HG03103 (cell line): ENCODE measurements at regions not wholly inside any gene's neighbourhood (a gene's known extent, or its start where the extent isn't known, plus 50 kb on each side); places are given as distances from the start of the nearest gene placed in this dataset.
A peak's percentile ranks its signal among the peaks of the same experiment; 100 is the strongest.
"Not testable (repeated sequence)": the region's sequence is repeated elsewhere in the genome, so short reads cannot be mapped to it uniquely, and the experiment has no call there.

Experiments
- ATAC-seq: cut with Tn5 transposase; IDR thresholded peaks from one replicate; pipeline ENCODE4 v1.9.1; 2021; ENCODE audit warnings: low read depth; ENCODE audit not compliant: unreplicated experiment

DNA sequence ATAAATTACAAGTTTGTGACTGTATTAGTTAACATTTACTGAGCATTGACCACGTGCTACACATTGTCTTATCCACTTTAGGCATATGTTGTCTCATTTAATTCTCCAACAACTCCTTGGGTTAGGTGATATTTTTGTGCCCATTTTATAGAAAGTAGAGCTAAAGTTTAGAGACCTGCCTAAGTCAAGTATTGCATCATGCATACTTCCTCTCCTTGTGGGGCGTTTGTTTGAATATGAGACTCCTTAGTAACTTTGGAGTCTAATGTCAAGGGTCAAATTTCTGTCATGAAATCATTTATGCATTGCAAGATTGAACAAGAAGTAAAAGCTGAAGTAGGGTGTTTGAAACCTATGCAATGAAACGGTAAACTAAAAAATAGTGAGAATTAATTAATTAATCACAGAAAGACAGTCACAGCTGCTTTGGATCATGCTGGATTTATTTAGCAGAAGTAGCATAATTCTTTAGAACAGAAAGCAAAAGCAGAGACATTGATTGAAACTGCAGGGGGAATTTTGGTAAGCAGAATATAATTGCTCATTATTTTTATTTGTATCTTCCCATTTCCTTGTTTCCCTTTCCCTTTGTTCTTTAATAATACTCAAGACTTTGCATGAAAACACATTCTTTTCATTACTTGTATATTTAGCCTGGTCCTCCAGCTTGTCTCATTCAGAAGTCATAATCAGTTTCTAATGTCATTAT, 1374.4 kb upstream of the GJE1 start:
- ATAC-seq = no peak

DNA sequence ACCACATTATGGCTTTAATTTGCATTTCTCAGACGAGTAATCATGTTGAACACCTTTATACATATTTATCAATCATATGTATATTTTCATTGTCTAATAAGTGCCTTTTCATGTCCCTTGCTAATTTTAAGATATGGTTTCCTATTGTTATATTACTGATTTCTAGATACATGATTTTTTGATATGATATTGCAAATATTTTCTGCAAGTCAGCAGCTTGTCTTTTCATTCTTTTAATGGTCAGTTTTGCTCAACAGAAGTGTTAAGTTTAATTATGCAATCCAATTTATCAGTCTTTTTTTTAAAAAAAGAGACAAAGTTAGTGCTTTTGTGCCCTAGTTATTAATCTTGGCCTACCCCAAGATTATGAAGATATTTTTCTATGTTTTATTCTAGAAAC, 1377.8 kb upstream of the CITED2 start:
- no peak for ATAC-seq

DNA sequence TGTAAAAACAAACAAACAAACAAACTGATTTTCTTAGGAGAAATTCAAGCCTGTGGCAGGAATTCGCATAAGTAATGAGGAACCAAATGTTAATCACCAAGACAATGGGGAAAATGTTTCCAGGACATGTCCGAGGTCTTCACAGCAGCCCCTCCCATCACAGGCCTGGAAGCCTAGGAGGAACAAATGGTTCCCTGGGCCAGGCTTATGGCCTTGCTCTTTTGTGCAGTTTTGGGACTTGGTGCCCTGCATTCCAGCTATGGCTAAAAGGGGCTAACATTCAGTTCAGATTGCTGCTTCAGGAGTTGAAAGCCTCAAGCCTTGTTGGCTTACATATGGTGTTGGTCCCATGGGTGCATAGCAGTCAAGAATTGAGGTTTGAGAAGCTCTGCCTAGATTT, 1372.7 kb upstream of the CITED2 start:
- no peak for ATAC-seq

DNA sequence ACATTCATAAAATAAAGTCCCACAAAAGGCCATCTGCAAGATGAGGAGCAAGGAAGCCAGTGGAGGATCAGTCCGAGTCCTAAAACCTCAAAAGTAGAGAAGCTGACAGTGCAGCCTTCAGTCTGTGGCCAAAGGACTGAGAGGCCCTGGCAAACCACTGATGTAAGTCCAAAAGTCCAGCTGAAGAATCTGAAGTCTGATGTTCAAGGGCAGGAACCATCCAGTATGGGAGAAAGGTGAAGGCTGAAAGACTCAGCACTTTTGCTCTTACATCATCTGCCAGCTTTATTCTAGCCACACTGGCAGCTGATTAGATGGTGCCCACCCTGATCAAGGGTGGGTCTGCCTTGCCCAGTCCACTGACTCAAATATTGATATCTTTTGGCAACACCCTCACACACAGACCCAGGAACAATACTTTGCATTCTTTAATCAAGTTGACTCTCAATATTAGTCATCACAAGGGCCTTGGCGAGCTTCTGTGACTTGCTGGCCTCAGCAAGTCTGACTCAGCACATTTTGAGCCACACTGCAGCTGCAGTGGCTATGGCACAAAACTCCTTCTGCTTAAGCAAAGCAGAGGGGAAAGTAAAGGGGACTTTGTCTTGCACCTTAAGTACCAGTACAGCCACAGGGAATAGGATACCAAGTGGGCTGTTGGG, 1370.3 kb upstream of the CITED2 start:
- ATAC-seq = peak; percentile 90

DNA sequence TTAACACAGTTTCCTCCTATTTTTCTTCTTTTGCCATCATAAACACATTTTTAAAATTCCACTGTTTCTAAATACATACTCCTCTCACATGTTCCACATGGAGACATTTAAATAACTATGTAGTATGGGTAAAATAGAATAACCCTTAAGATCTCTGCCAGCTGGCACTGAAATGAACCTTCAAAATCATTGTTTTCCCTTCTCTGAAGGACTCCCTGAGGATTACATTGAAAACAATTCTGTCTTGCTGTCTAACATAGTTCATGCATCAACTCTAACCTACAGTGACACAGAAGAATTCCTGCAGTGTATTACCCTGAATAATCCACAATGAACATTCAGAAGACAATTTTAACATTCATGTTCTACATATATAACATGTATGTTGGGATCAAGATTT, 1361.8 kb upstream of the CITED2 start:
- no peak for ATAC-seq

DNA sequence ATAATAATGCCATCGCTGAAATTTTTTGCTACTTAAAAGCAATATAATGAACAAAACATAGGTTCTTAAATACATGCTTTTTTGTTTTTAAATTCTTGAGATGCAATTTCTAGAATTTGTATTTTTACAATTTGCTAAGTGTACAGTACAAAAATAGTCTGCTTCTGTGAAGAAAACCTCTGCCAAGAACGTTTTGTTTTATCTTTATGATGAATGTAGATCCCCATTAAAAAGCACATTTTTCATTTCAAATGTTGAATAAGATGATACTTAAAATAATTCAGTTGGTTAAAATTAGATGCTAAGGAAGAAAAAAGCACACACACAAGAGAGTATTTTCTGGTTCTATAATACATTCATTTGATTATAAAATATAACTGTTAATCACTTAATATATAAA, 1358.5 kb upstream of the CITED2 start:
- no peak for ATAC-seq

DNA sequence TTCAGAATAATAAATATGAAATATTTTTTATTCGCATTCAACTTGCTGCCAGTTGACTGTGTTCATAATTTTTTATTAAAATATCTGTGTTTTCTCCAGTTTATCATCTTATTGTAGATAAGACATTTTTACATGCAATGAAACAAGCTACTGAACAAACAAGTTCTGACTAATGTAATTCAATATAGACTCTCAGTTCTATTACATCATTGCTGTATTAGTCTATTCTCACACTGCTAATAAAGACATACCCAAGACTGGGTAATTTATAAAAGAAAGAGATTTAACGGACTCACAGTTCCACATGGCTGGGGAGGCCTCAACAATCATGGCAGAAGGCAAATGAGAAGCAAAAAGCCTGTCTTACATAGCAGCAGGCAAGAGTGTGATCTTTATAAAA, 1357.7 kb upstream of the CITED2 start:
- no peak for ATAC-seq

DNA sequence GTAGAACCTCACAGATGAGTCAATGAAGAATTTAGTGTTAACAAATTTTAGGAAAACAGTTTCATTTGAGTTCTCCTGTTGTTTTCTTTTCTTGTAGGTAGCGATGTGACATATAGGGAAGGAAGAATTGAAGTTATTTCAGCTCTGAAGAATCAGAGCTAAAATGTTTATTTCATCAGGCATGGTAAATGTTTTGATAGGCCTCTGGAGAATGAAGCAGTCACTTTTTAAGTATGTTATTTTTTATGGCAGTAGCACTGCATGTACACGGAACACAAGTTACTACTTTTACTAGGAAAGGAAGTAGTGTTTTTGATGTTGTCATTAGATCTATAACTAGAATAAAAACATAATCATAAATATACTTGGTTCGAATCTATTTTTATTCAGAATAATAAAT, 1357.3 kb upstream of the CITED2 start:
- ATAC-seq = no peak

DNA sequence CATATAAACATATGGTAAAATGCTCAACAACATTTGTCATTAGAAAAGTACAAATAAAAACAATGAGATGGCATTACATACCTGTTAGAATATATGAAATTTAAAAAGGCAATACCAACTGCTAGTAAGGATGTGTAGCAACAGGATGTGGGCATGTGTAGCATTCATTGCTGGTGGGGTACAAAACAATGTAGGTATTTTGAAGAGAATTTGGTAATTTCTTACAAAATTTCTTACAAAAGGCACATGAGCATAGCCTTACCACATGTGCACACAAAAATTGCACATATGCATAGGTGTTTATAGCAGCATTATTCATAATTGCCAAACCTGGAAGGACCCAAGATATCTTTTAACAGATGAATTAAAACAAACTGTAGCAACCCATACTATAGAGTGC, 1355.1 kb upstream of the CITED2 start:
- ATAC-seq = no peak

DNA sequence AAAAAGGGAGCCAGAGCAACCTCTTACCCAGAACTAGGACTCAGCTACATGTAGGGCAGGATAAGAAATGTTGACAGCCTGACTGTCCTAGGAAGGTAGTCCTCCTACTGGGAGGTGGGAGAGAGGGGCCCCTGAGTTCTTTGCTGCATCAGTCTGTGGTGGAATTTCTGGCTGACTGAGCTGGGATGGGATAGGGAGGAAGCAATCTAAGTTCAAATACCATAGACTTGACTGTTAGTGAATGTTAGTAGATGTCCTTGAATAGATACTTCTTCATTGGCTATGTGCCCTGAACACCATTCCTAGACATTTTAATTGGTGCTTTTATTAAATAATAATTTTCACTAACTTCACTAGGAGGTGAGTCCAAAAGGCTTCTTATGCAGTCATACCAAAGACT, 1343.6 kb upstream of the CITED2 start:
- ATAC-seq = no peak

DNA sequence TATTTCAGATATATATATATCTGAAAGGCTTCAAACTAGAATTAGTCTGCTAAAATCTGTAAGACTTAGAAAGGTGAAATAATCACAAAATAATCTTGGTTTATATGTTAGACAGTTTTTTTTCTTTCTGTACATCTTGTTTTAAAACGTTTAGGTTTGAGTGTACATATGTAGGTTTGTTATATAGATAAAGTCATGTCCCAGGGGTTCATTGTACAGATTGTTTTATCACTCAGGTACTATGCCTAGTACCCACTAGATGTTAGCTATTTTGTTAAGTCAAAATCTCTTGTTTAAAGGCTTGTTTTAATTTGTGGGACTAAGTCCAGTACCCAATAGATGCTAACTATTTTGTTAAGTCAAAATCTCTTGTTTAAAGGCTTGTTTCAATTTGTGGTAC, 1339.0 kb upstream of the CITED2 start:
- no peak for ATAC-seq

DNA sequence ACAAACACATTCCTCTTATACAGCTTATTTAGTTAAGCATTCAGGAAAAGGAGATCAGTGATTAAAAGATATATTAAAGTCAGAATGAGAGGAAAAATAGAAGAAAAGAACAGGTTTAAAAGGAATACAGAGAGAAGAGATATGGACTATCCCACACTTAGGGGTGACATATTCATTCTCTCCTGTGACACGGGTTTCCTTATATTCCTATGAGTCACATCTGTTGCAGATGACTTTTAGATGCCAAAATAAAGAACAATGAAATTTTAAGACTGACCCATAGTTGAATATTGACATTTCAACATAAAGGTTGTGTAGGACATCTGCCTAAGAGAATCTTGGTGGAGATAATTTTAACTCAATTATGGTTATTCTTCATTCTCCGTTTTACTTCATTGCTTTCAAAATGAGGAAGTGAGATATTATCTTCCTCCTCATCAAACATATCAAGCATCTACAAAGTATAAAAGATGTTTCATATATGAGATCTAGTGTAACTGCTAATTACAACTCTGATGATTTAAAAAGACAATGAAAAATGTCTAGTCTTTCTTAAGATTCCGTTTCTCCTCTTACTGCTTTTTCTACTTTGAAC, 1336.7 kb upstream of the CITED2 start:
- ATAC-seq = peak; percentile 82

DNA sequence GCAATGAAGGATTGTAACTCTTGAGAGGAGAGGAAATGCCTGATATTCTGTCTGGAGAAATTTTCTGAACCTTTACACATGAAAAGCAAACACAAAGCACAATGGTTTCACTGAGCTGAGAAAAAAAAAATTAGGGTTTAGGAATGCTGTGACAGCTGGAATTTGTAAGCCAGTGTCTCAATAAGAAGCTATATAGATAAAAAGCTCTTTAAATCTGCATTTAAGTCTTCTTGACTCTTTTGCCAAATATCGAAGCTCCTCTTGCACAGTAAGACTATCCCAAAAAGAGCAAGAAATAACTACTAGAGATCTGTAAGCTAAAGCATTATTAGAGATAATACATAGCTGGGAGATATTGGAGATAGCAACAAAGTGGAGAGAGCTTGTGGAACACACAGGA, 1334.0 kb upstream of the CITED2 start:
- no peak for ATAC-seq

DNA sequence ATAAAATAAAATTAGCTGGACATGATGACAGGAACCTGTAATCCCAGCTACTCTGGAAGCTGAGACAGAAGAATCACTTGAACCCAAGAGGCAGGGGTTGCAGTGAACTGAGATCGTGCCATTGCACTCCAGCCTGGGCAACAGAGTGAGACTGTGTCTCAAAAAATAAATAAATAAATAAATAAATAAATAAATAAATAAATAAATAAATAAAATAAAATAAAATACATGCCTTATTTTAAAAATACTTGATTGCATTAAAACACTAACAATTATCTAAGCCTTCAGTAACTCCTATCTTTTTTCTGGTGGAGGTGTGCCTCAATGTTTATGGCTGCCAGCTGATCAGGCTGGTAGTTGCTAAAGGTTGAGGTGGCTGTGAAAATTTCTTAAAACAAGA, 1329.6 kb upstream of the CITED2 start:
- ATAC-seq = not testable (repeated sequence)

DNA sequence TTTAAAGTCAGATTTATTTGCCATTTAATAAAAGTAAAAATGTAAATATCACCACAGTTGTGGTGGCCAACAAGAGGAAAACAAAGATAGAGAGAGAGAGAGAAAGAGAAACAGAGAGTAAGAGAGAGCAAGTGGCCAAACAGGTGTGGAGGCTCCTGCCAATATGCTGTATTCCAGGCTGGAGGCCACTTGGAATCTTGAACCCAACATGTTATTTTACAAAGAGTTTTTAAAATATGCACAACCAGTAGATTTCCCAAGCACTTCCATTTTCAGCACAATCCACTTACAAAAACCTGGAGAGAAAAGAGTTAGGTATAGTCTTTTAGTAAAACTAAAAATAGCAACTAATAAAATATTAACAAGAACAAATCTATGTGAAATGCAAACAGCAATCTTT, 1323.1 kb upstream of the CITED2 start:
- no peak for ATAC-seq

DNA sequence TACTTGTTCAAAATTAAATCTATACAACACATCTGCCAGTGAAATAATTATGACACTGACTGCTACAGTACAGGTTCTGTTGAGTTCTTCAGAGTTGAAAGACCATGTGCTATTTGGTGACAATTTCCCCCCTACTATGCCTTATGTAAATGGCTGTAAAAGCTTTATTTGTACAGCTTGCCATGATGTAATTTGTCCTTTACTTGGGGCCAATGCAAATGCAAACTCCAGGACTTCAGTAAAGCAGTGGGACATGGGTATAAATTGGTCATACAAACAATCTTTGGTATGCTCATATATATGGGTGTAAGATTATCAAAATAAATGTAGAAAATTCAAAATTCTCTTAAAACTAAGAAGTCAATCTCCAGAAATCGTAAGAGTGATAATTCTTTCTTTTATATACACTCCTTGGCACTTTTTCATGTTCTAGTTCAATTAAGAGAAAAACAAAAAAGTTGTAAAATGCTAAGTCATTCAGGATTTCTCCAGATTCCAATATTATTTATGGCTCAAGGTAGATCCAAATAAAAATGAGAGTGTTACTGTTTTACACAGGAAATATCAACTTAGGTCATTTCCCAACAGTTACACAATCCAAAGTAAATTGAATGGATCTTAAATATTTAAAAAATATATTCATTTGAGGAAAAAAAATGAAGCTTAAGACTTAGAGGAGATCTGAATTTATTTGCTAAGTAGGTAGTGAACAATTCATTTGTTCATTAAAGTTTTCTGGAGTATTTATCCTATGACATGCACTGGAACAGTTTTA, 1310.5 kb upstream of the CITED2 start:
- no peak for ATAC-seq

DNA sequence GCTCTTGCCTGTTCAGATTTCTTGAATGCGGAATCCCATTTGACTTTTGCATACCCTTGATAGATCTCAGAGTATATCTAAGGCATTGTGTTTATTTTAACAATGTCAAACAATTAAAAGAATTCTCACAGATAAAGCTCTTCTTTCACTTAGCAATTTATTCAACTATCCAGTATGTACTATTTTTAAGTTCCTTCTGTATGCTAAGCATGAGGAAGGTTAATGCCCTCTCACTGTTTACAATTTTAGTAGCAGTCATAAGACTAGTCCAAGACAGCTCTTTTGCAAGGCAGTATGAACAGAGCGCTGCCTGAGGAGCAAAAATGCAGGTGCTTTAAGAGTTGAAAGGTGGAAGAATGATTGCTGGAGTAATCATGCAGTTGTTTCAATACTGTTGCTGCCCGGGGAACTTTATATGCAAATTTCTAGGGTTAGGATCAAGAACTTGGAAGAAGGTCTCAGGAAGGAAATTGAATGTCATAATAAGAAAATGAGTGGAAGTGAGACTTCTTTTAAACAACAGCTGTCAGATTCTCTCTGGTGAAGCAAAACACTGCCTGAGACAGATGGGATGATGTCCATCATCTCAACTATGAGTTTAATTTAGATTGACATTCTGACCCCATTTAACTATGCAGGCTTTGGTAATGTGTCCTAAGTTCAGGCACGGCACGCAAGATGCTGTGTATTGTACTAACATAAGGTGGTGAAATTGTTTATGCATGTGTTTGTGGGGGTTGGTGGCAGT, 1303.5 kb upstream of the CITED2 start:
- no peak for ATAC-seq

DNA sequence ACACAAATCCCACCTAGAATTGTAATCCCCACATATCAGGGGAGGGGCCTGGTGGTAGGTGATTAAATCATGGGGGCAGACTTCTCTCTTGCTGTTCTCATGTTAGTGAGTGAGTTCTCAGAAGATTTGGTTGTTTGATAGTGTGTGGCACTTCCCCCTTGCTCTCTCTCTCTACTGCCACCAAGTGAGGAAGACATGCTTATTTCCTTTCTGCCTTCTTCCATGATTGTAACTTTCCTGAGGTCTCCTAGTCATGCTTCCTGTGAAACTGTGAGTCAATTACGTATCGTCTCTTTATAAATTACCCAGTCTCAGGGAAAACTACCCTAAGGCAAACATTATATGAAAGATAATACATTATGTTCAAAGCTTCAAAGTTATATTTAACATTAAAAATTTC, 1297.5 kb upstream of the CITED2 start:
- no peak for ATAC-seq

DNA sequence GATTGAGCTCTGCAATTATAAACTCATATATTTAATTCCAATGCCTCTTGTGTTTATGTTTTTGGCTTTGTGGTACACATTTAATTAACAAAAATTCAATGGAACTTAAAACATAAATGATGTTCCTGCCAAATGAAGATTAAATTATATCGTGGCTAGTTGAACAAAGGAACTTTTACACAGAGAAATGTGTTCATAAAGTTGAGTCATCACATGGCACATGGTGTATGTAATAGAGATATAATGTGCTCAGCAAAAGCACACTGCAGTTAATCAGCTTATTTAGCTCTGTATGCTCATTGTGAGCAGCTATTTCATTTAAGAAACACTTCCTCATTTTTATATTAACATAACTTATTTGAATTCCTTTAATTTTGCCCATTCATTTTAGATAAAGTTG, 1295.6 kb upstream of the CITED2 start:
- ATAC-seq = no peak

DNA sequence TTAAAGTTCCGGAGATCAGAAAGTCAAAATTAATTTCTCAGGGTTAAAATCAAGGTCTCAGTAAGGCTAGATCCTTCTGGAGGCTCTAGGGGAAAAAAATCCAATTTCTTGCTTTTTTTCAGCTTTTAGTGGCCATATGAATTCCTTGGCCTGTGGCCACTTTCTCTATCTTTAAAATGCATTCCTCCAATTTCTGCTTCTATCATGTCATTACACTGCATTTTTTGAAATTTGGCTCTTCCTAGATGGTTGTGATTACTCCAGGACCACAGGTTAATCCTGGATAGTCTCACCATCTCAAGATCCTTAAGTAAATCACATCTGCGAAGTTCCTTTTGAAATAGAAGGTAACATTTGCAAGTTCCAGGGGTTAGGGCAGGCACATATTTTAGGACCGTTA, 1294.9 kb upstream of the CITED2 start:
- no peak for ATAC-seq

DNA sequence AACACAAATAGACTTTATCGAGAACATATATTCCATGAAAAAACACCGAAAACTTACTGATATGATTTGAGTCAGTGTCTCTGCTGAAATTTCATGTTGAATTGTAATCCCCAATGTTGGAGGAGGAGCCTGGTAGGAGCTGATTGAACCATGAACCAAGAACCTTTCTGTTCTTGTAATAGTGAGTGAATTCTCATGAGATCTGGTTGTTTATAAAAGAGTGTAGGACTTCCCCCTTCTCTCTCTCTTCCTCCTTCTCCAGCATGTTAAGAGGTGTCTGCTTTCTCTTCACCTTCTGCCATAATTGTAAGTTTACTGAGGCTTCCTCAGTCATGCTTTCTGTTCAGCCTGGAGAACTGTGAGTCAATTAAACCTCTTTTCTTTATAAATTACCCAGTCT, 1289.3 kb upstream of the CITED2 start:
- ATAC-seq = no peak
